Astrocyte (in vitro differentiated cells and primary cell): ENCODE measurements at regions not wholly inside any gene's neighbourhood (a gene's known extent, or its start where the extent isn't known, plus 50 kb on each side); places are given as distances from the start of the nearest gene placed in this dataset.

Source experiments
- DNase-seq: peaks from one replicate; pipeline ENCODE4 v3.0.0-alpha.2; 2010; ENCODE audit warnings: low read depth
- FAIRE-seq: peaks from 2 replicates; lab custom pipeline; 2011; peaks lifted over from hg19 to GRCh38; lab: Jason Lieb, UNC
- H2AFZ ChIP-seq: 2 replicates; pipeline ENCODE4 v1.6.0; 2012; ENCODE audit warnings: low read depth, low read length, inconsistent platforms
- H3K27ac ChIP-seq: 2 replicates; pipeline ENCODE4 v1.5.1; 2011; ENCODE audit warnings: low read depth, low read length, inconsistent platforms
- H3K27me3 ChIP-seq: 2 replicates; pipeline ENCODE4 v1.6.0; 2011; ENCODE audit warnings: low read length, inconsistent platforms; ENCODE audit not compliant: insufficient read depth
- H3K36me3 ChIP-seq: 2 replicates; pipeline ENCODE4 v1.5.1; 2011; ENCODE audit warnings: low read length, inconsistent platforms; ENCODE audit not compliant: insufficient read depth
- H3K4me1 ChIP-seq: 2 replicates; pipeline ENCODE4 v1.5.1; 2011; ENCODE audit warnings: low read length, inconsistent platforms; ENCODE audit not compliant: insufficient read depth
- H3K4me2 ChIP-seq: 2 replicates; pipeline ENCODE4 v1.6.0; 2012; ENCODE audit warnings: low read length, inconsistent platforms
- H3K4me3 ChIP-seq: 2 replicates; pipeline ENCODE4 v1.5.1; 2011; ENCODE audit warnings: low read depth, mild to moderate bottlenecking, low read length, inconsistent platforms; ENCODE audit not compliant: insufficient read depth
- H3K79me2 ChIP-seq: 2 replicates; pipeline ENCODE4 v1.6.0; 2012; ENCODE audit warnings: mild to moderate bottlenecking, low read length, inconsistent platforms; ENCODE audit not compliant: insufficient read depth
- H3K9ac ChIP-seq: 2 replicates; pipeline ENCODE4 v1.6.0; 2012; ENCODE audit warnings: mild to moderate bottlenecking, low read length, inconsistent platforms
- H3K9me3 ChIP-seq: 2 replicates; pipeline ENCODE4 v1.5.1; 2012; ENCODE audit warnings: low read depth, mild to moderate bottlenecking, low read length, inconsistent platforms; ENCODE audit not compliant: insufficient read depth
- H4K20me1 ChIP-seq: 2 replicates; pipeline ENCODE4 v1.6.0; 2012; ENCODE audit warnings: low read length, inconsistent platforms; ENCODE audit not compliant: insufficient read depth
- H3K27ac Mint-ChIP-seq: one replicate; pipeline ENCODE4 v1.8.0; 2021; ENCODE audit warnings: mild to moderate bottlenecking, mixed read lengths; ENCODE audit not compliant: unreplicated experiment
- H3K27me3 Mint-ChIP-seq: one replicate; pipeline ENCODE4 v1.8.0; 2021; ENCODE audit warnings: low read depth, mixed read lengths; ENCODE audit not compliant: unreplicated experiment
- H3K36me3 Mint-ChIP-seq: one replicate; pipeline ENCODE4 v1.8.0; 2021; ENCODE audit warnings: low read depth, mixed read lengths; ENCODE audit not compliant: unreplicated experiment
- H3K4me1 Mint-ChIP-seq: one replicate; pipeline ENCODE4 v1.8.0; 2021; ENCODE audit warnings: low read depth, mixed read lengths; ENCODE audit not compliant: unreplicated experiment
- H3K4me3 Mint-ChIP-seq: one replicate; pipeline ENCODE4 v1.8.0; 2021; ENCODE audit warnings: mild to moderate bottlenecking, moderate library complexity, mixed read lengths; ENCODE audit not compliant: unreplicated experiment
- H3K9me3 Mint-ChIP-seq: one replicate; pipeline ENCODE4 v1.8.0; 2021; ENCODE audit warnings: mild to moderate bottlenecking, mixed read lengths; ENCODE audit not compliant: unreplicated experiment
- EZH2 ChIP-seq: IDR thresholded peaks from 2 replicates; pipeline ENCODE4 v1.6.1; 2012; ENCODE audit warnings: mild to moderate bottlenecking, low read length, inconsistent platforms; ENCODE audit not compliant: insufficient read depth
- TF ChIP-seq, protein P1 (sequence below): IDR thresholded peaks from 2 replicates; pipeline ENCODE4 v1.5.1; 2011; ENCODE audit warnings: low read depth, mild to moderate bottlenecking, inconsistent platforms, low read length, moderate library complexity; ENCODE audit not compliant: insufficient read depth

DNA sequence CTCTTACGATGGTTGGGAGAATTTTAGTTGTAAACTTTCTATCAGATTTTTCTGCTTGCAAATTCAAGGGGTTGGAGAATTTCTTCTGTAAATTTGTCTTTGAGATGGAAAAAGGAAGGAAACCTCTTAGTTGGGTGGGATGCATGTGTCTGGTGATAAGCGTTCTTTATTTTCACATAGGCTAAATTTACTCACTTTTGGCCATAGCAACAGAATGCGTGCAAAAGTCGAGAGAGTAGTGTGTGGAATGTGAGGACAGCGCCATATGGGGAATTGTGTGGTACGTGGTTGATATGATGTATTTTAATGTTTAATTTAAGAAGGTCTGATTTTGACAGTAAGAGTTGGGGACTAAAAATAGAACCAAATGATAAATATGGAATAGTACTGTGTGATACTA lies 282.2 kb downstream of the TAF11L14 start:
- no peaks in the 10 kb centered on the region for H3K79me2 ChIP-seq
- H3K9me3 Mint-ChIP-seq: no peaks in the 10 kb centered on the region
- peaks cover 3% of the 10 kb centered on the region for H3K27me3 Mint-ChIP-seq
- no peak overlapping the region for H3K4me3 ChIP-seq
- H3K9me3 ChIP-seq: no peaks in the 10 kb centered on the region
- H3K36me3 ChIP-seq: no peaks in the 10 kb centered on the region
- H3K9ac ChIP-seq: no peak overlapping the region
- H3K4me1 ChIP-seq: peaks cover 3% of the 10 kb centered on the region
- H2AFZ ChIP-seq: no peak overlapping the region
- H3K27me3 ChIP-seq: no peaks in the 10 kb centered on the region
- DNase-seq (no peak), FAIRE-seq (no peak)
- no peak for TF ChIP-seq EZH2
- TF ChIP-seq, protein P1, sequence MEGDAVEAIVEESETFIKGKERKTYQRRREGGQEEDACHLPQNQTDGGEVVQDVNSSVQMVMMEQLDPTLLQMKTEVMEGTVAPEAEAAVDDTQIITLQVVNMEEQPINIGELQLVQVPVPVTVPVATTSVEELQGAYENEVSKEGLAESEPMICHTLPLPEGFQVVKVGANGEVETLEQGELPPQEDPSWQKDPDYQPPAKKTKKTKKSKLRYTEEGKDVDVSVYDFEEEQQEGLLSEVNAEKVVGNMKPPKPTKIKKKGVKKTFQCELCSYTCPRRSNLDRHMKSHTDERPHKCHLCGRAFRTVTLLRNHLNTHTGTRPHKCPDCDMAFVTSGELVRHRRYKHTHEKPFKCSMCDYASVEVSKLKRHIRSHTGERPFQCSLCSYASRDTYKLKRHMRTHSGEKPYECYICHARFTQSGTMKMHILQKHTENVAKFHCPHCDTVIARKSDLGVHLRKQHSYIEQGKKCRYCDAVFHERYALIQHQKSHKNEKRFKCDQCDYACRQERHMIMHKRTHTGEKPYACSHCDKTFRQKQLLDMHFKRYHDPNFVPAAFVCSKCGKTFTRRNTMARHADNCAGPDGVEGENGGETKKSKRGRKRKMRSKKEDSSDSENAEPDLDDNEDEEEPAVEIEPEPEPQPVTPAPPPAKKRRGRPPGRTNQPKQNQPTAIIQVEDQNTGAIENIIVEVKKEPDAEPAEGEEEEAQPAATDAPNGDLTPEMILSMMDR: no peak
- H3K27ac ChIP-seq: no peak overlapping the region
- H3K4me1 Mint-ChIP-seq: peaks cover 9% of the 10 kb centered on the region
- no peak overlapping the region for H3K27ac Mint-ChIP-seq
- H3K36me3 Mint-ChIP-seq: no peaks in the 10 kb centered on the region
- H3K4me3 Mint-ChIP-seq: no peak overlapping the region
- no peak overlapping the region for H3K4me2 ChIP-seq
- no peaks in the 10 kb centered on the region for H4K20me1 ChIP-seq

DNA sequence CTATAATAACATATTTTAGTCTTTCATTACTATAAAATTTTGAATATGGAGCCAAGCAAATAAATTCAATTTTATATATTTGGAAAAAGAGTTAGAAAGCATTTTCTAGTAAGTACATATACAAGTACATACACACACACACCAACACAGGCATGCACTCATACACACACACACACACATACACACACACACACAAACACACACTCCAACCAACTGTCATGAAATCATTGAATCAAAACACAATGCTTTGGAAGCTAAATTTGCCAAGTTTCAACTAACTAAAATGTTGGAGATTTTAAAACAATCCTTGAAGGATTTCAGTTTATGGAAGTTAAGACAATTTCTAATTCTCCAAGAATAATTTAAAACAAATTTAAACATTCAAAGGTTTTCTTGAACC lies 283.2 kb downstream of the TAF11L14 start:
- Histone ChIP-seq H3K9ac (no peak overlapping the region), H3K4me3 (no peak overlapping the region), H3K79me2 (no peaks in the 10 kb centered on the region), H2AFZ (no peak overlapping the region), H3K27me3 (no peaks in the 10 kb centered on the region), H3K27ac (no peak overlapping the region), H3K9me3 (no peaks in the 10 kb centered on the region), H3K36me3 (no peaks in the 10 kb centered on the region), H4K20me1 (no peaks in the 10 kb centered on the region), H3K4me2 (no peak overlapping the region), H3K4me1 (peaks cover 3% of the 10 kb centered on the region)
- H3K27ac Mint-ChIP-seq: no peak overlapping the region
- peaks cover 9% of the 10 kb centered on the region for H3K4me1 Mint-ChIP-seq
- H3K27me3 Mint-ChIP-seq: peaks cover 3% of the 10 kb centered on the region
- H3K36me3 Mint-ChIP-seq: no peaks in the 10 kb centered on the region
- H3K4me3 Mint-ChIP-seq: no peak overlapping the region
- DNase-seq: no peak
- no peak for TF ChIP-seq EZH2
- TF ChIP-seq, protein P1: no peak
- no peaks in the 10 kb centered on the region for H3K9me3 Mint-ChIP-seq
- no peak for FAIRE-seq

DNA sequence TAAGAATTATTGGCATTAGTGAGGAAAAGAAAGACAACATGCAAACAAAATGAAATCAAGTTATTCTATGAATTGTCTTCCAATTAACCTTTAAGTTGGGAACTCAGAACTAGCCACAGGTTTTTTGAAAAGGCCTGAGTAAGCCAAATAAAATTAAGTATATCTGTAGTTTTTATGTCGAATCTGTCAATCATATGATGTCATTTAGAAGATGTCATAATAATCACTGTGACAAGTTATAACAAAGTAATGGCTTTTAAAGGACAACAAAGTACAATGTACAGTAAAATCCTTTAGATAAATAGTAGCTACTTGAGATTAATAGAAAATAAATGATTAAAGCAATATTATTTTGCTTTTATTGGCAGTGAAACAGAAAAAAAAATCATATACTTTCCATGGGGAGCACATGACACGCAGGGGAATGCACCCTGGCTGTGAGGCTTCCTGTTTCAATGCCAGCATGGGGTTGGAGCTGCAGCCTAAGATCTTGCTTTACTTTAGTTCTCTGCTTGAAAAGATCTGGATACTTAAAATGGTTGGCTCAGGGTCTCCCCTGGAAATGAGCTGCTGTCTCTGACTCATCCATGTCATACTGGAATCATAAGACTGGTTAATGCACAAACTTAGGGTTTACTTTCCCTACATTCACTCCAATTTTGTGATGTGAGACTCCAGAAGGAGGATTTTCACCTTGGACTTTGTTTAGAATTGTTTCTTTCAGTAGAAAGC lies 284.3 kb downstream of the TAF11L14 start:
- DNase-seq: peak; percentile 6

More for the DNA sequence above, 284.3 kb downstream of the TAF11L14 start:
- no peak for TF ChIP-seq EZH2
- TF ChIP-seq, protein P1: no peak
- H3K27ac Mint-ChIP-seq: peak overlapping the region; percentile 50
- Histone ChIP-seq H3K4me1 (peaks cover 3% of the 10 kb centered on the region), H3K9ac (no peak overlapping the region), H3K4me3 (no peak overlapping the region), H3K27ac (no peak overlapping the region), H3K27me3 (no peaks in the 10 kb centered on the region), H3K36me3 (no peaks in the 10 kb centered on the region), H4K20me1 (no peaks in the 10 kb centered on the region), H3K9me3 (no peaks in the 10 kb centered on the region), H3K79me2 (no peaks in the 10 kb centered on the region), H3K4me2 (peak overlapping the region; percentile 38), H2AFZ (peak overlapping the region; percentile 24)
- H3K36me3 Mint-ChIP-seq: no peaks in the 10 kb centered on the region
- H3K27me3 Mint-ChIP-seq: no peaks in the 10 kb centered on the region
- H3K4me3 Mint-ChIP-seq: no peak overlapping the region
- H3K4me1 Mint-ChIP-seq: peaks cover 9% of the 10 kb centered on the region
- H3K9me3 Mint-ChIP-seq: no peaks in the 10 kb centered on the region
- FAIRE-seq: no peak
